BJ (cell line): ENCODE measurements at regions not wholly inside any gene's neighbourhood (a gene's known extent, or its start where the extent isn't known, plus 50 kb on each side); places are given as distances from the start of the nearest gene placed in this dataset.
A peak's percentile ranks its signal among the peaks of the same experiment; 100 is the strongest.

Experiments
- CTCF ChIA-PET: fragments of 350-600 bp; formaldehyde crosslinking; extraction: SDS; loops from one replicate; lab custom pipeline; 2021; ENCODE audit warnings: antibody characterized with exemption, inconsistent platforms; lab: Yijun Ruan, JAX
- POLR2A ChIA-PET: fragments of 300-600 bp; sonication (Branson Sonifier 250); formaldehyde crosslinking; extraction: SDS; loops from one replicate; lab custom pipeline; 2021; ENCODE audit warnings: antibody characterized with exemption; lab: Charles Lee
- DNase-seq: peaks from one replicate; pipeline ENCODE4 v3.0.0-alpha.2; 2011; ENCODE audit warnings: low read depth
- H3K27me3 ChIP-seq: 2 replicates; pipeline ENCODE4 v1.6.0; 2011; ENCODE audit warnings: low read length; ENCODE audit not compliant: control insufficient read depth, insufficient read depth
- H3K36me3 ChIP-seq: 2 replicates; pipeline ENCODE4 v1.5.1; 2011; ENCODE audit warnings: low read length; ENCODE audit not compliant: control insufficient read depth, insufficient read depth
- H3K4me3 ChIP-seq: 2 replicates; pipeline ENCODE4 v1.5.1; 2011; ENCODE audit warnings: low read depth, mild to moderate bottlenecking, control low read depth, low read length
- CTCF ChIP-seq: IDR thresholded peaks from 2 replicates; pipeline ENCODE4 v1.5.1; 2011; ENCODE audit warnings: low read depth, mild to moderate bottlenecking, control low read depth, inconsistent platforms, low read length, moderate library complexity; ENCODE audit not compliant: insufficient read depth

- ChIA-PET CTCF (interaction anchor here (0.7 kb wide), 1 partner anchor 11 kb away, joined by 3 read pairs; no protein-coding TSS in a partner anchor), POLR2A (no interaction called here)
- peak; percentile 41 for DNase-seq
- no peak for TF ChIP-seq CTCF
- Histone ChIP-seq H3K27me3 (no peaks in the 10 kb centered on the region), H3K4me3 (no peak overlapping the region), H3K36me3 (no peaks in the 10 kb centered on the region)
Measured at GRCh38 chr4:181661090-181661489, 582.1 kb upstream of the TENM3 start.

- Histone ChIP-seq H3K36me3 (no peaks in the 10 kb centered on the region), H3K4me3 (no peak overlapping the region), H3K27me3 (no peaks in the 10 kb centered on the region)
- DNase-seq = no peak
- POLR2A ChIA-PET = no interaction called here
- CTCF ChIA-PET = no interaction called here
- TF ChIP-seq CTCF = no peak
Measured at GRCh38 chr4:181661923-181662322, 581.3 kb upstream of the TENM3 start.

GRCh38 chr4:181662383-181662782, 580.8 kb upstream of the TENM3 start:
- Histone ChIP-seq H3K27me3 (no peaks in the 10 kb centered on the region), H3K36me3 (no peaks in the 10 kb centered on the region), H3K4me3 (no peak overlapping the region)
- ChIA-PET POLR2A (no interaction called here), CTCF (interaction anchor here (0.7 kb wide), 1 partner anchor 416 kb away, joined by 3 read pairs; no protein-coding TSS in a partner anchor)
- TF ChIP-seq CTCF = no peak
- no peak for DNase-seq

GRCh38 chr4:181670506-181670905, 572.7 kb upstream of the TENM3 start:
- Histone ChIP-seq H3K36me3 (no peaks in the 10 kb centered on the region), H3K4me3 (no peak overlapping the region), H3K27me3 (no peaks in the 10 kb centered on the region)
- TF ChIP-seq CTCF = no peak
- DNase-seq = no peak
- CTCF ChIA-PET = no interaction called here
- POLR2A ChIA-PET = no interaction called here

- DNase-seq = no peak
- TF ChIP-seq CTCF = no peak
- Histone ChIP-seq H3K27me3 (no peaks in the 10 kb centered on the region), H3K36me3 (no peaks in the 10 kb centered on the region), H3K4me3 (no peak overlapping the region)
- POLR2A ChIA-PET = no interaction called here
- CTCF ChIA-PET = no interaction called here
Measured at GRCh38 chr4:181671672-181672071, 571.5 kb upstream of the TENM3 start.
